ENCODE measurements at regions not wholly inside any gene's neighbourhood (a gene's known extent, or its start where the extent isn't known, plus 50 kb on each side); places are given as distances from the start of the nearest gene placed in this dataset.

DNA sequence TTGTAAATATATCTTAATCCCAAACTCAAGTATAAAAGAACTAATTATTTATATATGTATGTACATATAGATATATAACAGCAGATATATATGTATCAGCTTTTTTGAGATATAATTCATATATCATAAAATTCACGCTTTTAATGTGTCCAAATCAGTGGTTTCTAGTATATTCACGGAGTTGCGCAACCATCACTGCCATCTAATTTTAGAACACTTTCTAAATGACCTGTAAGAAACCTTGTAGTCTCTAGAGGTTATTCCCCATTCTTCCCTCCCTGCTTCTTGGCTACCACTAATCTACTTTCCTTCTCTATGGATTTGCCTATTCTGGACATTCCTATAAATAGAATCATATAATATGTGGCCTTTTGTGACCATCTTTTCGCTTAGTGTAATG is 163.5 kb upstream of the TCF4 start:
- no peaks in the 10 kb centered on the region for H3K36me3 Mint-ChIP-seq (ENCODE audit: low read depth)
- no peak overlapping the region for H3K27ac Mint-ChIP-seq (ENCODE audit: unreplicated experiment)

GRCh38 chr18:55748227-55748738 is 160.3 kb upstream of the TCF4 start:
- Mint-ChIP-seq H3K27me3 (ENCODE audit: low read depth) (no peaks in the 10 kb centered on the region), H3K36me3 (ENCODE audit: low read depth) (no peaks in the 10 kb centered on the region), H3K9me3 (ENCODE audit: low read depth) (no peaks in the 10 kb centered on the region), H3K27ac (ENCODE audit: unreplicated experiment) (no peak overlapping the region), H3K4me1 (ENCODE audit: low read depth) (no peaks in the 10 kb centered on the region), H3K4me3 (ENCODE audit: unreplicated experiment) (no peak overlapping the region)
- TF ChIP-seq CTCF (IDR thresholded peaks at IDR 0.05), result no peak
- no peak for DNase-seq (ENCODE audit: low spot score)

More for the DNA sequence above, 163.5 kb upstream of the TCF4 start:
- H3K4me3 Mint-ChIP-seq (ENCODE audit: unreplicated experiment), result no peak overlapping the region
- H3K9me3 Mint-ChIP-seq (ENCODE audit: low read depth), result no peaks in the 10 kb centered on the region
- no peaks in the 10 kb centered on the region for H3K27me3 Mint-ChIP-seq (ENCODE audit: low read depth)
- no peaks in the 10 kb centered on the region for H3K4me1 Mint-ChIP-seq (ENCODE audit: low read depth)
- no peak for DNase-seq (ENCODE audit: low spot score)
- TF ChIP-seq CTCF (IDR thresholded peaks at IDR 0.05), result no peak

- H3K4me3 Mint-ChIP-seq (ENCODE audit: unreplicated experiment), result no peak overlapping the region
- H3K27me3 Mint-ChIP-seq (ENCODE audit: low read depth), result no peaks in the 10 kb centered on the region
- no peaks in the 10 kb centered on the region for H3K36me3 Mint-ChIP-seq (ENCODE audit: low read depth)
Measured at GRCh38 chr18:55744206-55744605, 156.2 kb upstream of the TCF4 start.

DNA sequence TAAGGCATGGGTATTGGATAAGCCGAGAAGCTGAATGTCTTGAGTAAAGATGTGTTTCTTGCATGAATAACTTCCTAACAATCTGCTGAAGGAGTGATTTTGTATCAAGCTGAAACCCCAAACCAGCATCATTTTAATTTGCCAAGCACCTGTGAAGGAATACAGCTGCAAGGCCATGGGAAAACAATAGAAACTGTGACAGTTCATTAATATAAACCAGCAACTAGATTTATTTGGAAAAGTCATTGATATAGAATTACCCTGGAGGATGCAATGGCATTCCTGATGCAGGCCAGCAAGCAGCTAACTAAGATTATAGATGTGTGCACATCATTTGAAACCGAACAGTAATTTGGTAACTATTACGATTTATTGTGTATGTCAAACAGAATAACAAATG is 155.7 kb upstream of the TCF4 start:
- Mint-ChIP-seq H3K4me3 (ENCODE audit: unreplicated experiment) (no peak overlapping the region), H3K27me3 (ENCODE audit: low read depth) (no peaks in the 10 kb centered on the region), H3K9me3 (ENCODE audit: low read depth) (no peaks in the 10 kb centered on the region), H3K27ac (ENCODE audit: unreplicated experiment) (no peak overlapping the region), H3K4me1 (ENCODE audit: low read depth) (no peaks in the 10 kb centered on the region), H3K36me3 (ENCODE audit: low read depth) (no peaks in the 10 kb centered on the region)
- no peak for TF ChIP-seq CTCF (IDR thresholded peaks at IDR 0.05)
- DNase-seq (ENCODE audit: low spot score), result no peak

More at GRCh38 chr18:55744206-55744605, 156.2 kb upstream of the TCF4 start:
- Mint-ChIP-seq H3K27ac (ENCODE audit: unreplicated experiment) (no peak overlapping the region), H3K4me1 (ENCODE audit: low read depth) (no peaks in the 10 kb centered on the region), H3K9me3 (ENCODE audit: low read depth) (no peaks in the 10 kb centered on the region)
- DNase-seq (ENCODE audit: low spot score), result no peak
- no peak for TF ChIP-seq CTCF (IDR thresholded peaks at IDR 0.05)

GRCh38 chr18:55743133-55743532 is 155.1 kb upstream of the TCF4 start:
- DNase-seq (ENCODE audit: low spot score), result no peak

More at GRCh38 chr18:55743133-55743532, 155.1 kb upstream of the TCF4 start:
- Mint-ChIP-seq H3K4me3 (ENCODE audit: unreplicated experiment) (no peak overlapping the region), H3K36me3 (ENCODE audit: low read depth) (no peaks in the 10 kb centered on the region), H3K9me3 (ENCODE audit: low read depth) (no peaks in the 10 kb centered on the region), H3K27me3 (ENCODE audit: low read depth) (no peaks in the 10 kb centered on the region), H3K4me1 (ENCODE audit: low read depth) (no peaks in the 10 kb centered on the region), H3K27ac (ENCODE audit: unreplicated experiment) (no peak overlapping the region)
- no peak for TF ChIP-seq CTCF (IDR thresholded peaks at IDR 0.05)
